Umbilical cord (tissue), 1 donor: ENCODE measurements at regions not wholly inside any gene's neighbourhood (a gene's known extent, or its start where the extent isn't known, plus 50 kb on each side); places are given as distances from the start of the nearest gene placed in this dataset.

Source experiments
- DNase-seq: peaks from one replicate; pipeline ENCODE4 v3.0.0-alpha.2; 2015; ENCODE audit warnings: low spot score

DNA sequence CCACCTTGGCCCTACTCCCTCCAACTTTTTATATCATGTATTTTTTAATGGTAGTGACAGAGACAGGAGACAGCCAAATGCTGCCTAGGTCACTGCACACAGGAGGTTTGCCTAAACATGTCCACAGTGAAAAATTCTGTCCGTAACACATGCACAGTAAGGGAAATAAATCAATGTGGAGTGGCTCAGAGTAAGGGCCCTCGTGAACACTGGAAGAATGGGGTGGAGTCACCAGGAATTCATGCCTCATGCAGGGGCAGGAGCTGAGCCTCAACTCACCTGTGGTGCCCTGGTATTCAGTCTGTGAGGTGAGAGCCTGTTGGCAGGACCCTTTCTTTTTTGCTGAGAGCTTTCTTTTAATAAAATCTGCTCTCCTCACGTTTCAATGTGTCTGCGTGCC is 289.1 kb downstream of the TGFB2 start:
- no peak for DNase-seq

DNA sequence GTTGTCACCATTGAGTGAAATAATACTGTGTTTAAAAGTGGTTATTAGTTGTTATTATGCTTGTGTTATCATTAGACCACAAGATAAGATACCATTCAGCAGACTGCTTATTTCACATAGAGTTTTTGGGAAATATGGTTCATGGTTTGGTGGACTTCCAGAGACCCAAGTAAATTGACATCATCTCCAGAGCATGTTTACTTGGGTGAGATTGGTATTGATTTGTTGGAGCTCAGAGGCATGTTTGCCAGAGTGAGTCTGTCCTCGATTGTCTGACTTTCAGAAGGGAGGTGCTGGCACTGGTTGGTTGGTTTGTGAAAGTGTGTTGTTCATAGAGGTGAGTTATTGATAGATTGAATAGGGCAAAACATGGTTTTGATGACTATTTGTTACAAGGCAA is 291.4 kb downstream of the TGFB2 start:
- no peak for DNase-seq

DNA sequence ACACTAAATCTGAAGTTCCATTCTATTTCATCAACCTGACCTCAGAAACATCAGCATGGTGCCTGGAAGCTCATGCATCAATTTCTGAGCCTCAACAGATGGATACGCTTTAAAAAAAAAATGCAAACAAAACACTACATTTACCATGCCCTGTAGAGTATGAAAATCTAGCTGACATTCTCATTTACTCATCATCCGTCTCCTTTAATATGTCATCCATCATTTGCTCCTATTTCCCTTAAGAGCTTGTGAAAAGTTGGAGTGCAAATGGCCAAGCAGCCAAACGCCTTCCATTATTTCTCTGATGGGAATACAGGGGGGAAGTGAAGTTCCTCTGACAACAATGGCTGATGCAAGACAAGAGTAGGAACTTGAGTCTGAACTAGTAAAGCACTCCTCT is 295.0 kb downstream of the TGFB2 start:
- DNase-seq, result no peak

DNA sequence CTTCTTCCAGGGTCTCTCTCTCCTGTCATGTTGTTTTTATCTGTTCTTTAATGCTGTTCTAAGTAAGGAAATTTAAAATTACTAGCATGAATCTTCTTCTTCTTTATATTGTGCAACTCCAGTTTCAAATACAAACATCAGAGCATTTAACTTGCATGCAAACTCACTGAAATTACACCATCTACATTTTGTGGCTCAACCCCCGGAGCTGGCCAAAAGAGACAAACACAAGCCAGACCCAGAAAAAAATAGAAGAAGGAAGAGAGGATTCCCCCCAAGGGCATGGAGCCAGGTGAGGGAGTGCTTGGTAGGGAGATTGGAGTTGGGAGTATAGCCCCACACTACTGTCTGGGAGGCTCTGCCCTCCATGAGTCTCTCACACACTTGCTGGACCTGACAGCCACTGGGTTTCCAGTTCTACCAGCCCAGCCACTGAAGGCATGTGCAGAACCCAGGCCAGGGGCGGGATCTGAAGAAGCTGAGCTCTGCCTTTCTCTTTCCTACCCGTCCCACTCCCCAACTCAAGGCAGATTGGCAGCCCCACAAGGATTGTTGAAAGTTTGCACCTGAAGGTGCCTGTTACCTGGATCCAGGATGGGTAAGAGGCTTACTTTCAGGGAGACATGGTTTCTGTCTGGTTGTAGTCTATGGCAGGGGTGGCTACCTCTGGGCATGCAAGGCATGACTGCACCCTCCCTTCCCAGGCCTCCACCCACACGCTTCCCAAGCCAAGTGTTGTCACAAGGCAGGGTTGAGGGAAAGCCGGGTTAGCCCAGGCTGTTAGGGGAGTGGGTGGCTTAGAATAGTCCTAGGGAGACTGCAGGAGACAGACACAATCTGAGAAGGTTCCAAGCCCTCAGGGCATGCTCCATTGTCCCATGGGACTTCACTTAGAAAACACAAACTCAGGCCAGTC is 297.2 kb downstream of the TGFB2 start:
- DNase-seq, result peak; percentile 82

DNA sequence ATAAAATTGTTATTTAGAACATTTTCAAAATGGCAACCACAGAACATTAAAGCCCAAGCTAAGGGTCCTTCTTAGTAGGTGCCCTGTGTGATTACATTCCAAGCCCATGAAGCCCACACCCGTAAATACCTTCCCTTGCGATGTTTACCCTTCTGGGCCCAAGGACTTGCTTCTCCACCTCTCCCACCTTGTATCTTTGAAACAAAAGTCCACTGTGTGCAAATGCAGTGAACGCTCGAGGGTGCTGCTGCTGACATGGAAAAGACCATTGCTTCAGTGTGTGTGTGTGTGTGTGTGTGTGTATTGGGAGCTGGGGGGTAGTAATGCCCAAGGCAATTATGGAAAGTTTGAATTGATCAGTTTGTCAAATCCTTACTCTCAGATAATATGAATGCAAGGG is 298.1 kb downstream of the TGFB2 start:
- DNase-seq, result no peak

DNA sequence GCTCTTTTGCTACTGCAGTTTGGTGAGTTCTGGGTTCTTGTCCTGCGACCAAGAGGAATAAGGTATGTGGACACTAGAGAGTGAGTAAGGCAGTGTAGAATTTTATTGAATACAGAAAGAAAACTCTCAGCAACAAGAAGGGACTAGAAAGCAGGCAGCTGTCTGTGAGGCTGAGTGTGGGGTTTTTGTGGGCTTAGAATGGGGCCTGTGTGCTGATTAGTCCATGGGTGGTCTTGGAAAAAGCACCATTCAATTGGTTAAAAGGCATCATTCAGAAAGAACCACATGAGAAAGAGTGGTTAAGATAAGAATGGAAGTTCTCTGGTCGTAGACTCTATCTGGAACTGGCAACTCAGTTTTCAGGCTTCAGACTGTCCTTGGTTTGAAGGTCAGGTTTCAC is 298.8 kb downstream of the TGFB2 start:
- no peak for DNase-seq

DNA sequence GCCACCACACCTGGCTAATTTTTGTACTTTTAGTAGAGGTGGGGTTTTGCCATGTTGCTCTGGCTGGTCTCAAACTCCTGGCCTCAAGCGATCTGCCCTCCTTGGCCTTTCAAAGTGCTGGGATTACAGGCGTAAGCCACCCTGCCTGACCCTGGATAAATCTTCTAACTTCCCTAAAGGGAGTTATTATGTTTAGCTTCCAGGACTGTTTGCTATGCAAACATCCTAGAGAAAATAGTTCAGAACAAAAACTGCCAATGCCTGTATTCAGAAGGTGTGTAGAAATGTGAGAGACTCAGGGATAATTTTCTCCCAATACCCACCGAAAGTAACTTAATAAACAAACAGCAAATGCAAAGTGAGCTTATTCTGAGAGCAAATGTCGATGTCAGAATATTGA is 301.2 kb downstream of the TGFB2 start:
- DNase-seq, result no peak

DNA sequence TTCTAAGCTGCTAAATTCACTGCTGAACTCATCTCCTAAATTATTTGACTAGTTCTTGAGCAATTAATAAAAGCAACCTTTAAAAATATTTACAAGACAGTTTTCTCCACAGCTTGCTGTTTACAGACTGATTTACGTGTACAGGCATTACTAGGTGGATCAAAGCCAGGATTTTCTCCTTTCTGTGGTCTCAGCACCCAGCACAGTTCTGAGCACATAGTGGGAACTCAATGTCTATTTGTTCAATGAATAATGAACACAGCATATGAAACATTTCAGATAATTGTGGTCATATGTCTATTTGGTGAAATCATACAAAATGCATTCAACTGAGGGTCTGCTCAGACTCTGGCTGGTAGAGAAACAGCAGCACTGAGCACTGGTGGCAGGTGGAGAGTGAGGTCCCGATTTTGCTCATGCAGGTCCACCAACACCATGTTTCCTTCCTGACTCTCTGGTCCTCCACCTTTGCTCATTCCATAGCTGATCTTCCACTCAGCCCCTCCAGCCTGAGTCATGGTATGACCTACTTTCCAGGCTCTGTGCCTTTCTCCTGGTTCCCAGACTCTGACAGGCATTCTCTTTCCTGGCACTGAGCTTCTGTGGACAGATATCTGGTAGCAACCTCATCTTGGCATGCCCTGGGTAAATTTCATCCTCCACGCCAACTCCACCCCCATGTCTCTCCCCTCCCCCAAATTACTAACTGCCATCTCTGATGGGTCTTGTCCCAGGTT is 311.3 kb downstream of the TGFB2 start:
- DNase-seq, result no peak

DNA sequence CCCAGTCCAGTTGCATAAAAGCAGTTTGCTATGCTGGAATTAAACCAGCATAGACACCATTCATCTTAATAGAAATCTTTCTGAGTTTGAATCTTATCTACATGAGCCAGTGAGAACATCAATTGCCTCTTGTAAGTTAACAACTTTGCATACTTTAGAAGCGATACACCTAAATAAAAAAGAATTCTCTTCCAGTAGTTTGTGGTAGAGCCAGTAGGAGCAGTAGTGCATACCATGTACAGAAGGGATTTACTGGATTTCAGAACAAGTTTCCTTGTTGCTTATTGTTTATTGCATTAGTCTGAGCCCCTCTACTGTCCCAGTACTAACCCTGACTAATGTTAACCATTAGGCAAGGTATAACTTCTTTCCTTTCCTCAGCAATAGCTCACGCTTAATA is 313.1 kb downstream of the TGFB2 start:
- no peak for DNase-seq

DNA sequence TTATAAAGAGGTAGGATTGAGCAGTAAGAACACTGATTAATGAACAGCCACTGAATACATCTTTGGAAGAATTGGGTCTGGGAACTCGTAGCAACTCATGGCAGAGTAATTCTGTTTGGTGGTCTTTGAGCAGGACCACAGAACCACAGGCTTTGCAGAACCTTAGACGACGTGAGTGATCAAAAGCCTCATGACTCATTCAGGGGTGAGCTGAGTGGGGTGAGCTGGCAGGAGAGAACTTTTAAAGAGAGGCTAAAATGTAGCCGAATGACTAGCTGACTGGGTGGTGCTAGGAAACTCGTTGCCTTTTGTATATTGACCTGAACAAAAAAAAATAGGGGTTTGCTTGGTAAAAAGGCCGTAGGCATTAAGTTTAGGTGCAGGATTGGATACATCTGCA is 313.8 kb downstream of the TGFB2 start:
- no peak for DNase-seq

DNA sequence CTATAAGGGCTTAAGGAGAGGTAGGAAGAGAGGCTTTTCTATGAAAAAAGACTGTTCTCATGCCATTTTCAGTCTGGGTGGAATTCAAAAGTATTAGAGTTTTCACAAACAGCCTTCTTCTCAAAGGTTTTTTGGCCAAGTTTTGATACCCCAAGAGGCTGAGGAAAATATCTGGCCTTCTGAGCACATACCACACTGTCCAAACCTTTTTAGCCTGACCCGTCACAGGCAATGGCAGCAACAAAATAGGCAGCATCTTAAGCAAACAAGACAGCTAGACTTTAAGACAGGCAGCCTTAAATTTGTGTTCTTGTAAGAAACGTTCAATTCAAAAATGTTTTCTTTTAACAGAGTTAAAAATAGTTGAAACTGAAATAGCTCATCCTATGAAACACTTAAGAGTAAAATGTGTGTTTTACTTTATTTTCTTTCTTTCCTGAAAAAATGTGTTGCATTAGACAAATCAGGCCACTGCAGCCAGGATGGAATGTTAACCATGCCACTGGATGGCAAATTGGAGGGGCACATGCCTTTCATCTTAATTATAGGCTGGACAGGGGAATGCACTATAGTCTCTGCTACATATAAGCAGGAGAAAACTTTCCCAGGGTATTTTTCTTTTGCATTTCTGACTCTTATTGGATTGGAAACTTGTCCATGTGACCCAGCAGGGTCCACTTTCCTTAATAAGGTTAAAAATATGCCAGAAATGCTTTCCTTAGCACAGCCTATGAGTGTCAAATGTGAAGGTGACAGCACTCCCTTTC is 315.0 kb downstream of the TGFB2 start:
- peak; percentile 67 for DNase-seq

DNA sequence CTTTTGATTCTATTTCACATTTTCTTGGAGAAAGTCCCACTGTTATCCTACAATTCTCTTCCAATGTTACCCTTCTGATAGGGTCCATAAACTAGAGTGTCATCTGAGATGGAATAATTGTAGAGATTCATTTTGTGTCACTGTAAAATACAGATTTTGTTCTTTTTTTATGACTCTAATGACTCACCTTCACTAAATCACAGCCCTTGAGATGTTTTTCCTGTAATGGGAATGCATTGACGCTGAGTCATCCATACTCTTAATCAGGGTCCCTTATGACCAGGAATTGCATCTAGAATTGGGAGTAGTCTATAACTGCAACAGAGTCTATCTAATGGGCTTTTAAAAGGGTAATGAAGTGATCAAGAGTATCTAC is 315.5 kb downstream of the TGFB2 start:
- DNase-seq, result peak; percentile 42

DNA sequence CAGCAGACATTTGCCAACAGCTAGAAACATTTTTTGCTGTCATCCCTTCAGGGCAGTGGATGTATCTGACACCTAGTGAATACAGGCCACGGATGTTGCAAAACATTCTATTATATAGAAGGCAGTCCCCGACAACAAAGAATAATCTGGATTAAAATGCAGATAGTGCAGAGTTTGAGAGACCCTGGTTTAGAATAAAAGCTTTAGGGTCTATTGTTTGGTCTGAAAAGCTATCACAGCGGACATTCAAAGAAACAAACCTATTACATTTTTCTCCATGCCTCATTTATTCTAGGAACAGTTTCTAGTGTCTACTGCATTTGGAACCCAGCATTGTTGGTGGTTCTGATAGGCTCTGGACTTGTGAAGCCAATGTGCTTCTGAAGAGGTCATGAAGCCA is 316.3 kb downstream of the TGFB2 start:
- DNase-seq, result no peak

DNA sequence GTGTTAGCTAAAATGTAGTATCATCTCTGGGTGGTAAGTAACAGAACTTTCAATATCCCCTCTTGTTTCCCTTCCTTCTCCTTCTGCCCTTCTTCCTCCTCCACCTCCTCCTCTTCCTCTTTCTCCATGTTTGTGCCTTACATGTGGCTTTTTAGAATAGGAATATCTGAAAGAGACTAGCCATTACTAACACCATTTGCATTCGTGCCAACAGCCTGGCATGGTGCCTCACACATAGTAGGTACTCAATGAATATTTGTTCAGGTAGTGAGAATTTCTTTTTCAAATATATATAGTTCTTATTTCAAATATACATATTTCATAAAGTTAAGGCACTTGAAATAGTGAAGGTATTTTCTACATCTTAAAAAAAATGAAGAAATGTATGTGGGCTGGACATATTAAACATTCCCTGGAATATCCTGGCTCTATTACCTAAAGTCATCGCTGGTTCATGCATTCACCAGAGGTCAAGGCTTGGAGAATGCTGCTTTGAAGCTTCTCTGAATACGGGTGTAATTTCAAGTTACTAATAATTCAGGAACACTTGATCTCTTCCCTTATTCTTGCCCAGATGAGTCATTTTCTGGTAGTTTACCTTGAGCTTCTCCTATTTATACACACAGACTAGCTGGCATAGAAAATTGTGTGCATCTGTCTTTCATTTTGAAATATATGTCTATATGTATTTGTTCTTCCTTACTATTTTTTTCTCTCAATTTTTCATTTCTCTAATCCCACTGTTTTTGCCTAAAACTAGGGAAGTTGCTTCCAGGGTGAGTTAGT is 319.4 kb downstream of the TGFB2 start:
- peak; percentile 50 for DNase-seq

DNA sequence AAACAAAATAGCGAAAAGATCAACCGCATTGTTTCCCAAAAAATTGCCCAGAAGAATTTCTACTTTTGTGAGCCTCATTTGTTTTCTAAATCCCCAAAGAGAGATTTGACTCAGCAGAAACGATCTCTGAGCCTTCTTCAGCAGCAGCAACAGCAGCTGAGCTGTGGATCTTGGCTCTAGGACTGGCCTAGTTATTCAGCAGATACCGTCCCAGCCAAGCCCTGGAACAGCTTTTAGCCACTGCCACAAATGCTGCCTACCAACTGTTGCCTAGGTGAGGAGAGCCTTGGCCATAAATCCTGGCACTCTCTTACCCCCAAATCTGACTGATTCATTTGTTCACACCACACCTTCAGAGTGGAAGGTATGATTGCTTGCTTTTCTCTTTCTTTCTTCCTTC is 320.1 kb downstream of the TGFB2 start:
- DNase-seq, result peak; percentile 61

DNA sequence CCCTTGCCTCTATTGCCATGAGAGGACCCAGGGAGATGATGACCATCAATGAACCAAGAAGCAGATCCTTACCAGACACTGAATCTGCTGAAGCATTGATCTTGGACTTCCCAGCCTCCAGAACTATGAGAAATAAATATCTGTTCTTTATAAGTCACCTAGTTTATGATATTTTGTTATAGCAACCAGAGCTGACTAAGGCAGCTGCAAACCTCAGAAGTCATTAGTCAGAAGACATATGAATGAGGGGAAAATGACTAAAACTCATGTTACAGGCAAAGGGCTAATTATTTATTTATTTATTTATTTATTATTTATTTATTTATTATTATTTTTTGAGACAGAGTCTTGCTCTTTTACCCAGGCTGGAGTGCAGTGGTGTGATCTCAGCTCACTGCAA is 321.1 kb downstream of the TGFB2 start:
- DNase-seq, result no peak

DNA sequence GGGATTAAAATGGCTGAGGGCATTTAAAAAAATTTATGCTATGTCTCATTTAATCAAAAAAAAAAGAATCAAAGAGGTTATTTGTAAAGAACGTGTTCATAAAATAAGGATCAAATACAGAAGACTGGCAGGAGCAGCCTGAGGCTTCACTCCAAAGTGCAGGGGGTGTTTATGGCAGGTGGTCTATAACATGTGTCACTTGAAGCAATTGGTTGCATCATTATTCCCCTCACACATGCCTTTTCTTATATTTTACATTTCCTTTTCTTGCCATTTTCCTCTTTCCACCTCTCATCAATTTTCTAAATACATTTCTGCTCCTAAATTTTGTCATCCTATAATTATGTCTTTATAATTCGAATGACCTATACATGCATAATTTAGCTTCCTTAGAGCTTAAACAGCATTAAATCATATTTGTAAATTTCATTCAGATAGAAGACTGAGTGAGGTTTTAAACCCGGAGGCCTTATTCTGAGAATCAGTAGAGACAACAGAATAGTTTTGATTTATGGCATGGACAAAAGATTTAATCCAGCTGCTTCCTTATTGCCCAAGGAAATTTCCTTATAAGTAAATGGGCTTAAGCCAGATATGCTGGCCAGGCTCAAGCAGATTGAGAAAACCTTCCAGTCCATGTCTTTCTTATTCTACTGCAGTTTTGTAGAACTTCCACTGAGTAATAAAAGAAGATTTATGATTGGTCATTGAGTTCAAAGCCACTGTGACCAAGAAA is 322.8 kb downstream of the TGFB2 start:
- peak; percentile 86 for DNase-seq

DNA sequence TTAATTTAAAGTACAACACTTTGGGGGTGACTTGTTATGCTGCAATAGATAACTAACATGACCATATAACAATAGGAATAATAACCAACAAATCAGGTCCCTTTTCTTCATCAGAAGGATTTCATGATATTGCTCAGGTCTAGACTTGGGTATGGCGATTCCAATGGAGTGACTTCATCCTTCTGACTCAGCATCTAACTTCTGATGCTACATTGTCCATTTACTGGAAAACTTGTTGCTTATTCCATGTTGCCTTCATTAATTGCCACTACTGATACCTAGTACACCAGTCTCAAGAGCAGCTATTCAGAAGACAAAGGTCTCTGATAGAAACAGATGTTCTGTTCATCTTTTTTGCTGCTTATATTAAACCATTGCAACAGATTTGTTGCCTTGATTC is 324.3 kb downstream of the TGFB2 start:
- no peak for DNase-seq

DNA sequence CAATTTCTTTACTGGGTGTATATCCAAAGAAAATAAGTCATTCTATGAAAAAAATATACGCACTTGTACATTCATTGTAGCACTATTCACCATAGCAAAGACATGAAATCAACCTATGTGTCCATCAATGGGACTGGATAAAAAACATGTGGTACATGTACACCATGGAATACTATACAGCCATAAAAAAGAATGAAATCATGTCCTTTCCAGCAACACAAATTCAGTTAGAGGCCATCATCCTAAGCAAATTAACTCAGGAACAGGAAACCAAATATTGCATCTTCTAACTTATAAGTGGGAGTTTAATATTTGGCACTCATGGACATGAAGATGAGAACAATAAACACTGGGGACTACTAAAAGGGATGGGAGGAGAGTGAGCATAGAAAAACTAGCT is 325.7 kb downstream of the TGFB2 start:
- no peak for DNase-seq

DNA sequence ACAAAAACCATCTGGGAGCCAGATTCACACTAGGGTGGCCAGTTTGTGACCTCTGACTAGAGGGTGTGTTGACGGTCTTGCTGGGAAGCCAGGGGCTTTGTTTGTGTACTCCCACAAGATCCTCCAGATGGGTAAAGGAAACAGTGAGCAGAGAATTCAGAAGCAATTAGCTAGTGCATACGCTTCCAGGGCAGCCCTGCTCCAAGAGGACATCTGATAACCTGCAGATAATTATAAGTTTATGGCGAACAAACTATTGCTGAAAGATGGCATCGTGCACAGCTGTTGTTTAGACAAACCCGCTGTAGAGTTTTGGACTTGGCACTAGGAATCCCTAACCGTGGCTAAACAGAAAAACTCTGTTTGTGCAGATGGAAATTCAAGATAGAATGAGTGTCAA is 326.4 kb downstream of the TGFB2 start:
- no peak for DNase-seq

DNA sequence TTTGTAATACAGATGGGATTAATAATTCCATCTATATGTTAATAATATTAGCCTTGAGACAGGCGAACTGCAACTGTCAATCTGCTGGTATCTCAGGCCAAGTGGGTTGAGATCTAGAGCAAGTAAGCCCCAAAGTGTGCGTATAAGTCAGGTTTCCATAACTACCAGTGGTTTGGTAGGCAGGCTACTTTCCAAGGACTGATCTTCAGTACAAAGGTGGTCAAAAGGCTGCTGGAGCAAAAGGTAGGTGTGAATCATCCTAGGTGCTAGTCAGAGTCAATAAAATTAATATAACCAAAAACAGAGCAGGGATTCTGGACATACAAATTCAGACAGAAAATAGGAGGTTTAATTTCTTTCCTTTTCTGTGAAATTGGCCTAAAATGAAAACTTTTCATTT is 328.0 kb downstream of the TGFB2 start:
- no peak for DNase-seq
